GM18505 (cell line): ENCODE measurements at regions not wholly inside any gene's neighbourhood (a gene's known extent, or its start where the extent isn't known, plus 50 kb on each side); places are given as distances from the start of the nearest gene placed in this dataset.
"Not testable (repeated sequence)": the region's sequence is repeated elsewhere in the genome, so short reads cannot be mapped to it uniquely, and the experiment has no call there.

Experiments
- ATAC-seq: cut with Tn5 transposase; IDR thresholded peaks from one replicate; pipeline ENCODE4 v1.9.1; 2021; ENCODE audit not compliant: unreplicated experiment
- POLR2A ChIP-seq: IDR thresholded peaks from 4 replicates; pipeline ENCODE4 v1.6.1; 2011; ENCODE audit warnings: borderline replicate concordance; ENCODE audit not compliant: insufficient read depth, insufficient read length; ENCODE audit errors: extremely low read depth

DNA sequence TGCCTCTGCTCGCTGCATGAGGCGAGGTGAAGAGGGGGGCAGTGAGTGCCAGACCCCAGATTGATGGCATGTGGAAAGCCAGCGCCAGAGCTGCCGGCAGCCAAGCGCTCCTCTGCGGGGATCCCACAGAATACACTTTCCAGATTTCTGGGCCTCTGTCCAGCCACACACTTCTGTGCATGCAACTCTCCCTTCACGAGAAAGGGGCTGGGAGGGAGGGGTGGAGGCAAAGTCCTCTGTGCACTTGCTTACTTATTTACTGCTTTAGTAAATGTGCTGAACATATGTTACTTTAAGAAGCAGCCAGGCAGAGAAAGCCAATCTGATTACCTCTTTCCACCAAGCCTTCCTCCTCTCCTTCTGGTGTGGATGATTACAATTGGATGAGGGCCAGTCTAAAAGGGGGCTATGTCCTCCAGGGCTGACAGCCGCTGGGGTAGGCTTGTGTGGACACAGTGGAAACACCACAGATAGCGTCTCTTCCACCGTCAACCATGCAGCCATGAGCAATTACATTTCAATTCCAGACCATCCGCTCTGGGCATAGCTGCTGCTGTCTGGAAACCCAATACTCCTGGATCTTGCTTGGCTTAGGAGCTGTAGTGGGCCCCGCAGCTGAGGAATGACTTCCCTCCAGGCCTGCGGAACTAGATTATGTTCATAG lies 322.8 kb upstream of the ANKRD30A start:
- no peak for TF ChIP-seq POLR2A
- no peak for ATAC-seq

DNA sequence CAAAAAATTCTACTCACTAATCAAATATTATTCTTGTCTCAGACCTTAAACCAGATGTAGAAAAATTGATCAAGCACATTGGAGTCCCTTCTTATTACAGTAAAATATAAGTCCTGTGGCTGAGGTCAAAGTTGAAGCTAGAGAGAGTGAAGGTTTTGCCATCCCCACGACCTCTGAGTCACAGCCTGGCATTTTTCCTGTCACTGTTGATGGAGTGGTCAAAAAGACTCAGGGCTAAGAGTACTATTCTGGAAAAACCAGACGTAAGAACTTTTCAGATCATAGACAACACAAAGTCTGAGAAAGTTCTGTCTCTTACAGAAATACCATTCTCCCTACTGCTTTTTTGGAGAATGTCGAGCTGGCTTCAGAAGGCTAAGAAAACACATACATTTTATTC lies 323.7 kb upstream of the ANKRD30A start:
- TF ChIP-seq POLR2A = no peak
- no peak for ATAC-seq

- ATAC-seq = no peak
- no peak for TF ChIP-seq POLR2A
Observed at GRCh38 chr10:36794981-36795380, 330.4 kb upstream of the ANKRD30A start.

- no peak for ATAC-seq
- TF ChIP-seq POLR2A = no peak
Observed at GRCh38 chr10:36789974-36790373, 335.4 kb upstream of the ANKRD30A start.

- TF ChIP-seq POLR2A = no peak
- ATAC-seq = no peak
Observed at GRCh38 chr10:36788152-36788551, 337.2 kb upstream of the ANKRD30A start.

DNA sequence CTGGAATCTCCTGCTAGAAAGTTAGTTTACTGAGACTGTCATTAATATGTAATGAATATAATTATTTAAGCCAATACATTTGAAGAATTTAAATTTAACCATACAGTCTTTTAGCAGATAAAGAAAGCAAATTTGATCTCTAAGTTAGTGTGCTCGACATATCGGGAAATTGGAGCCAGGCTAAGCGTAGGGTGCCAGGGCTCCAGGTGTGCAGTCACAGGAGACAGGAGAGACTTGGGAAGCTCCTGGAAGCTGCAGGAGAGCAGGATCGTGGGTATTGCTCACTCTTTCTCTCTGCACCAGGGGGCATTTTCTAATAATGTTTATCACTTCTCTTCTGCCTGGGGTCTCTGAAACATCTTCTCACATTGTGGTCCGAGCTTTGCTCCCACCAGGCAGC lies 342.0 kb upstream of the ANKRD30A start:
- ATAC-seq = no peak

DNA sequence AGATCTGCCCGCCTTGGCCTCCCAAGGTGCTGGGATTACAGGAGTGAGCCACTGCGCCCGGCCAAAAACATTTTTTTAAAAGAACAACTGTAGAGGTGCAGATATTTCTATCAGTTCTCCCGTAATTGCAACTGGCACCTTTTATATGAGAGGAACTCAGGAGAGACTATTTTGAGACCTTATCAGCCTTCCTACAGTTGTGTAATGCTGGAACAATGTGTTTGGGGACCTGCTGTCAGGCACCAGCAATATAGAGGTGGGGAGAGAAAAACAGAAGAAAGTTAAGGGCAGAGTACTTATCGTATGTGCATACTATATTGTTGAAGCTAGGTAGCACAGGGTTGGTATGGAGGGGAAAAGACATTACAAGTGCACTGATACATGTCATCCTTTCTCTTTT lies 343.8 kb upstream of the ANKRD30A start:
- TF ChIP-seq POLR2A = no peak
- ATAC-seq = no peak

More for the DNA sequence above, 342.0 kb upstream of the ANKRD30A start:
- TF ChIP-seq POLR2A = no peak

- TF ChIP-seq POLR2A = no peak
- no peak for ATAC-seq
Observed at GRCh38 chr10:36780158-36780557, 345.2 kb upstream of the ANKRD30A start.

- no peak for ATAC-seq
- no peak for TF ChIP-seq POLR2A
Observed at GRCh38 chr10:36779238-36779846, 346.1 kb upstream of the ANKRD30A start.

DNA sequence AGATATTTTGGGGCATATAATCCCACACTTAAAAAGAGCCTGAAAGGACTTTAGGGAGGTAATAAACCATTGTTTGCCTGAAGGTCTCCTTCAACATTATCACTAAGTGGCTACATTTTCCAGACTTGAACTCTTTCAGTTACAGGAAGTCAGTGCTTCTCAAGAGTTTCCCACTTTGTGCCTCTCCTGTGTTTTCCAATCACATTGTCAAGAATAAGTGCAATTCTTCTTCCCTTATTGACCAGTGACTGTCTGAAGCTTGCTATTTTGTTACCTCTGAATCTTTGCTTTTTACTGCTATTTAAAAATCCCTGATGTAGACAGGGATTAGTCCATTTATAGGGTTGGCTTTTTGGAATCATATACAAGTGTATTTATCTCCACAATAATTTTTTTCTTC lies 346.7 kb upstream of the ANKRD30A start:
- no peak for ATAC-seq
- TF ChIP-seq POLR2A = no peak

- no peak for TF ChIP-seq POLR2A
- ATAC-seq = no peak
Observed at GRCh38 chr10:36773652-36774051, 351.7 kb upstream of the ANKRD30A start.

GRCh38 chr10:36771725-36772124 lies 353.7 kb upstream of the ANKRD30A start:
- no peak for TF ChIP-seq POLR2A
- no peak for ATAC-seq

DNA sequence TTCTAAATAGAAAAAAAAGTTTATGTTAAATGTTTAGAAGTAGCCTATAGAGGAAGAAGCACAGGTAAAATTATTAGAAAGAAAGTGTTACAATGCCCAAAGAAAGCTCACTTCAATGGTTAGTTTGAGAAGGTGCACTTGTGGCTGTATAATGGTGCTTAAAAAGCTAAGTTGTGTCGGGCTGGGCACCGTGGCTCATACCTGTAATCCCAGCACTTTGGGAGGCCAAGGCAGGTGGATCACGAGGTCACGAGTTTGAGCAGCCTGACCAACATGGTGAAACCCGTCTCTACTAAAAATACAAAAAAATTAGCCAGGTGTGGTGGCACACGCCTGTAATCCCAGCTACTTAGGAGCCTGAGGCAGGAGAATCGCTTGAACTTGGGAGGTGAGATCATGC lies 355.7 kb upstream of the ANKRD30A start:
- not testable (repeated sequence) for ATAC-seq

DNA sequence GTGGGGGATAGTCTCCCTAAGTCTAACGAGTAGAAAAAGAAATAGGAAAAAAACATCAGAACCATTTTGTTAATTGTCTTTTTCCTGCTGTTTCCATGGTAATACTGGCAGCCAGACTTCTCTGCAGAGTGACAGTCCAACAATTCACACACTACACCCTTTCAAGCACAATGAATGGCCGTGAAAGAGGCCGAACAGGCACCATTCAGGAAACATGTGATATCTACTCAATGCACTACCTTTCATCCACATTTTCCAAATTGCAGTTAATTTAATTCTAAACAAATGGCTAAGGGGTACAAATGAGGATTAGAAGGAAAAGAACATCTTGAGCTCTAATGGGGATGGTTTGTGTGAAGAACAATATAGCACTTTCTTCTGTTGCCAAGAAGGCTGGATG lies 358.5 kb upstream of the ANKRD30A start:
- ATAC-seq = no peak
- TF ChIP-seq POLR2A = no peak

DNA sequence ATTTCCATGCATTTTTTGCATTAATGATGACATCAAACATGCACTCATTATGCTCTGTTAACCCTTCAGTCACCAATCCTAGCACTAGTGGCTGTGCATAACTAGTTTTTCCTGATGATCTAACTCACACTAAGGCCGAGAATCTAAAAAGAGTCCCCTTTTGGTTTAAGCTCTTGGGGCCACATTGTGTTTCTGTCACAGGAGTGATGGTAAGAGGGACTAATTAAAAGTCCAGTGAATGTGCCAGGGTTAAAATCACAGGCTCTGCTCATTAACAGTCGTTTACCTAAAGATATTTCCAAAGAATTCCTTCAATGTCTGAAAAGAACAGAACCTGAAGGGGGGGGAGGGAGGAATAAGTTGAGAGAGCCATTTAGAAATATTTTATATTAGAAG lies 359.0 kb upstream of the ANKRD30A start:
- ATAC-seq = no peak
- TF ChIP-seq POLR2A = no peak
